ENCODE measurements at regions not wholly inside any gene's neighbourhood (a gene's known extent, or its start where the extent isn't known, plus 50 kb on each side); places are given as distances from the start of the nearest gene placed in this dataset.

GRCh38 chr13:83344518-83344917 is 537.8 kb downstream of the SLITRK1 start:
- DNase-seq (ENCODE audit: low spot score) (no peak), ATAC-seq (ENCODE audit: low FRiP score) (no peak)
- no peak for TF ChIP-seq CTCF (IDR thresholded peaks at IDR 0.05)

- ATAC-seq (ENCODE audit: low FRiP score) (no peak), DNase-seq (ENCODE audit: low spot score) (no peak)
- no peak for TF ChIP-seq CTCF (IDR thresholded peaks at IDR 0.05)
These were observed 542.1 kb downstream of the SLITRK1 start for GRCh38 chr13:83340170-83340569.

GRCh38 chr13:83333614-83334388 is 548.5 kb downstream of the SLITRK1 start:
- no peak for DNase-seq (ENCODE audit: low spot score)
- no peak for ATAC-seq (ENCODE audit: low FRiP score)
- TF ChIP-seq CTCF (IDR thresholded peaks at IDR 0.05): no peak

- TF ChIP-seq CTCF (IDR thresholded peaks at IDR 0.05): no peak
- DNase-seq (ENCODE audit: low spot score): no peak
- ATAC-seq (ENCODE audit: low FRiP score): no peak
These were observed 549.5 kb downstream of the SLITRK1 start for GRCh38 chr13:83332751-83333150.

GRCh38 chr13:83327091-83327490 is 555.2 kb downstream of the SLITRK1 start:
- DNase-seq (ENCODE audit: low spot score) (no peak), ATAC-seq (ENCODE audit: low FRiP score) (no peak)
- TF ChIP-seq CTCF (IDR thresholded peaks at IDR 0.05): no peak

- ATAC-seq (ENCODE audit: low FRiP score) (no peak), DNase-seq (ENCODE audit: low spot score) (no peak)
- no peak for TF ChIP-seq CTCF (IDR thresholded peaks at IDR 0.05)
These were observed 557.0 kb downstream of the SLITRK1 start for GRCh38 chr13:83325125-83325853.

All from omental fat pad (tissue), 3 donors.